HG03354 (cell line): ENCODE measurements at regions not wholly inside any gene's neighbourhood (a gene's known extent, or its start where the extent isn't known, plus 50 kb on each side); places are given as distances from the start of the nearest gene placed in this dataset.

Experiments
- ATAC-seq: cut with Tn5 transposase; IDR thresholded peaks from one replicate; pipeline ENCODE4 v1.9.1; 2021; ENCODE audit warnings: mild to moderate bottlenecking; ENCODE audit not compliant: unreplicated experiment, poor library complexity, severe bottlenecking

DNA sequence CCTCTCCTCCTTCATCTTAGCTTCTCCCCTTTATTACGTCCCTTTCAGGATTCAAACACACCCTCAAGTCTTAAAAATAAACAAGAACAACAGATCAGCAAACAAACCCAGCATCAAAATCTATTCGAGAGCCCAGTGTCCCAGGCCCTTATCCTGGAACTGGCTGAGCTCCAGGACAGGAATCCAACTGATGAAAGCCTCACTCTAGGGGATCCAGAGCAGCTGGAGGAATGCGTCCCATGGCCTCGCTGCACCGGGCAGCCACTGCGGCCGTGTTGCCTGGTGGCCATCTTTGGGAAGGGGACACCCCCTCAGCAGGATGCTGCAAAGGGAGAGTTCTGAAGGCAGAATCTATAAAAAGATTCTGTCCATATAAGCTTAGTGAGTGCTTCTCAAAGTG lies 156.5 kb upstream of the BMPER start:
- no peak for ATAC-seq

- peak; percentile 80 for ATAC-seq
Observed at GRCh38 chr7:33750177-33750576, 155.2 kb upstream of the BMPER start.

- no peak for ATAC-seq
Observed at GRCh38 chr7:33751443-33751842, 153.9 kb upstream of the BMPER start.

DNA sequence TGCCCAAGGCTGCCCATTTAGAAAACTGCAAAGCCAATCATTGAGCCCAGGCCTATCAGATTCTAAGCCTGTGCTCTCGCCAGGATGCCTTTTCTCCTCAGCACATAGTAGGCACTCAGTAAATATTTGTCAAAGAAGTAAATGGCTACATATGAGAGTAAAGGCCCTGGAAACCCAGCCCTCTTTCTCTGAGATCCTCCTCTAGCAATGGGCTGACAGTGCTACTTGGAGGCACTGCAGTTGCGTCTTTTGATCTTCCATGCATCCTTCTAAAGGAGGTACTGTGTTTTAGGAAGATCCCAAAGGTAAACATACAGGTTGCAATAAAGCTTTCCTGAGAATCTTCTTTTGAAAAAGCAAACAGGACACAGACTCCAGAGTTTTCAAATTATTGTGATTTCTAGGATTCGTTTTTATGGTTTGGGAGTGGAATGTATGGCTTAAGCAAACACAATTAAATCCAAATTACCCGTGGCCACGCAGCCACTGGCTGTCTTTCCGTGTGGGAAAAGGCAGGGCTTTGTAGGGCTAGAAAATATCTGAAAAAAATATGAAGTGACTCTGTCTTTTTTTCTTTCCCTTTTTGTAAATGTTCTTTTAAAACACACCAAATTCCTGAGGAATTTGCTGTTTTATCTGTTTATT lies 151.3 kb upstream of the BMPER start:
- no peak for ATAC-seq

DNA sequence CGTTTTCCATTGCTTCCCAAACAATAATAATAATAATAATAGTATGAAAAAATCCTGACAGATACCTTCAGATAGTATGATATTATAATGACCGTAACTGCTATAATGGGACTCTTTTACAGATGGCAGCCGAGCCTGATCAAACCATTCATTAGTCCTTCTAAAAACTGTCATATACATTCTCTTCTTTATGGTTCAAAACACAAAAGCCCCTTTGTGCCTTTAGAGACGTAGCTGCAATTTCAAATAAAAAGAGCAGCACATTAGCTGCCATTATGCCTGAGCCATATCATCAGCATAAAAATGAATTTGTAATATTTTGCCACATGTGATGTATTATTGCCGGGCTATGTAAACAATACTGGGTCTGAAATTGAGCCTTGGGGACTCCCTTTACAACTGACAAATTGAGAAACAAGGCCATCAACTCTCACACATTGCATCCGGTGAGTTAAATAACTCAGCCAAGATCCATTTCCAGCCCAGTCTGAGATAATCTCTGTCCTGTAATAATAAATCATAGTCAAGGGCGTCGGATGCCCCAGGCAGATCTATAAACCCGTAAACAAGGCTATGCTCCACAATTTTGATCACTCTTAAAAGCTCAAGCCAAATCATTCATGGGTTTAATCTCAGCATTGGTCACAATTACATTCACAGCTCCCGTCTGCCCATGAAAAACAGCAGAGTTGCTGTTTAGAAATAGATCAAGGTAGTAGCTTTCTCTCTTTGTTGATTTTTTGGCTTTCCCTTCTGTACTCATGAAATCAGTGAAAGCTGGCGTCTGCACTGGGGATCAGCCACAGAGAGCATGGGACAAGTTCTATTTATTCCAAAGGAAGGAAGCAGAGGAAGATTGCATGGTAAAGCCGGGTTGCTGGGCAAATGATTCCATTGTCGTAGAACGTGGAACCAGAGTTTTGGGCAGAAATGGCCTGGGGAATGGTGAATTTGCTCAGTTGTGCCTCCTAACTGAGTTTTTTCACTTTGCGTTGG lies 150.1 kb upstream of the BMPER start:
- ATAC-seq: no peak

DNA sequence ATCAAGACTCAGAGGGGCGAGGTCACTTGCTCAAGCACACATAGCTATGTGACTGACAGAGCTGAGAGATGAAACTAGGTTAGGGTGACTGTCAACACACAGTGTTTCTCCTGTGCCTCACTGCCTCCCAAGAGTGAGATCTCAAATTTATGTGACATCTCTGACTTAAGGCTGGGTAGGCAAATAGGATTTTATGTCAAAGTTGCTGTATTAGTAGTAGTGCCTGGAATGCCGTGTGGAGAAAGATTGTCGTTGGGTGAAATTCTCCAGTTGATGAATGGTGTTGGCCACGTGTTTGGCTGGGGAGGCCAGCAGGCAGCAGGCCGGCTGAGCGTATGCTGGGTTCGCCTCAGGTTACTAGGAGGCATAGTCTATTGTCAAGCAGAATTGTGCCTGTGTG lies 148.3 kb upstream of the BMPER start:
- peak; percentile 16 for ATAC-seq

DNA sequence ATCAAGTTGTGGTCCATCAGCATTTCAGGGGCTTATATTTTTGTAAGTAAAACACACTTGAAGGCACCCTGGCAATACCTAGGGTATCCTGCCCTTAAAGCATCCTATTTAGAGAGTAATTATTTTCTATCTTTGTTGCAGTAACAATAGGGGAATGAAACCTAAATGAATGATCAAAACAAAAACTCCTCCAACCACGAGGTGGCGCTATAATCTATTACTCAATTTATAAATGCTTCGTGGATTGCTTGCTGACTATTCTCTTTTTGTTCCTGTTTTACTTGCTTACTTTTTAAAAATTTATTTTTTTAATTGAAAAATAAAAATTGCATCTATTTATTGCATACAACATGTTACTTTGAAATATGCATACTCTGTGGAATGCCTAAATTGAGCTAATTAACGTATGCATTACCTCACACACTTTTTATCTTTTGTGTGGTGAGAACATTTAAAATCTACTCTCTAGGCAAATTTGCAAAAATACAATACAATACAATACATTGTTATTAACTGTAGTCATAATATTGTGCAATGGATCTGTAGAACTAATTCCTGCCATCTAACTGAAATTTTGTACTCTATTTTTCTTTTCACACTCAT lies 147.7 kb upstream of the BMPER start:
- peak; percentile 63 for ATAC-seq

DNA sequence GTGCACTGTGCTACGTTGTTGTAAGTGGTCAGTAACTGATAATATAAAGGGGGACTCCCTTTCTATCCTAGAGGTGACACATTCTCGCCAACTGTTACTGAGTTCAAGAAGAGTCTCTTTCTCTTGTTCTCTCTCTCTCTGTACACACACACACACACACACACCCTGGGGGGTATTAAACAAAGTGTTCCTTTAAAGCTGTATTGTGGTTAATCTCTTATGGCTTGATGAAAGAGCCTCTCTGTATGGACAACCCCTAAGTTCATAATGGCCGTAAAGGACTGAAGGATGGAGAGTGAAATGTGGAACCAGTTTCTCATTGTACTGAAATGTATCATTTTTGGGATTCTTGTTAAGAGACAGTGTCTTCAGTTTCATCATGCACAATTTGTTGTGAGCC lies 145.2 kb upstream of the BMPER start:
- no peak for ATAC-seq

DNA sequence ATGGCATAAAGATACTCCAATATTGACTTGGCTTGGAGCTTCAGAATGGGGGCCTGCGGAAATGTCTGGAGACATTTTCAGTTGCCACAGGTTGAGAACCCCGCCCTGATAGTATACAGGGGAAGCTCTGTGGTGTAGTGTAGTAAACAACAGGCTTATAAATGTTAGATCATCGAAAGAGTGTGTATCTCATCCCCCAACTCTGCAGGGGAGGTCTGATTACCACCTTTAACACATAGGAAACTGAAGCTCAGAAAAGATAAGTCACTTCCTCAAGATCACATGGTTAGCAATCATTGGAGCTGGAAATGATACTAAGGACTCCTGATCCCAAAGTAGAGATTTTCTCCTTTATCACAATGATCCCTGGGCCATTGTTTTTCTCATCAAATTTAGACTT lies 144.5 kb upstream of the BMPER start:
- no peak for ATAC-seq

DNA sequence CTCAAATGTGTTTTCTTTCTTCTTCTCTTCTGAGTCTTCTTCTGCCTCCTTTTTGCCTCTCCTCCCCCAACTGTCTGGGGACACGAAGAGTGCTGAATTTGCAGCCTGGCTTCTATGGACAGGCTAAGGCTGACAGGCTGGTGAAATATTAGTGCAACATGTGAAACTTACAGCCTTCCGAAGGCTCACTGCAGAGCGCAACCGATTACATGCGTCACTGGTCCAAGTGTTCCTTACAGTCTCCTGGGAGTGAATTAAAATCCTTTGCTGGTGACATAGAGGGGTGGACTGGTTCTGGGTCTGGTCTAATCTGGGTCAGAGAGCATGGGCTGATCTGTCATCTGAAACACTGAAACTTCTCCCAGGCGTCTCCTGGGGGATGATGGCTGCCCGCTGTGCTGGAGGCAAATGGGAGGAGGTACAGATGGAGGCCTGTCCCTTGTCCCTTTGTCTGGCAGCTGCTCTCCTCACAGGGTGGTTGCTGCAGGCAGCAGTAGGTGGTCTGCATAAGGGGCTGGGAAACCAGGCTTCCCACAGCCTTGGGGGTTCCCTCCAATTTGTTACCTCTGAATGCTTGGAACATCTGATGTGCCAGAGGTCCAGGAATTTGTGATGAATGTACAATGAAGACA lies 143.8 kb upstream of the BMPER start:
- no peak for ATAC-seq

GRCh38 chr7:33762151-33762910 lies 143.0 kb upstream of the BMPER start:
- no peak for ATAC-seq

GRCh38 chr7:33762911-33763306 lies 142.4 kb upstream of the BMPER start:
- no peak for ATAC-seq

GRCh38 chr7:33764752-33765451 lies 140.4 kb upstream of the BMPER start:
- ATAC-seq: no peak

GRCh38 chr7:33766405-33766804 lies 138.9 kb upstream of the BMPER start:
- ATAC-seq: no peak

GRCh38 chr7:33769930-33770329 lies 135.4 kb upstream of the BMPER start:
- no peak for ATAC-seq

DNA sequence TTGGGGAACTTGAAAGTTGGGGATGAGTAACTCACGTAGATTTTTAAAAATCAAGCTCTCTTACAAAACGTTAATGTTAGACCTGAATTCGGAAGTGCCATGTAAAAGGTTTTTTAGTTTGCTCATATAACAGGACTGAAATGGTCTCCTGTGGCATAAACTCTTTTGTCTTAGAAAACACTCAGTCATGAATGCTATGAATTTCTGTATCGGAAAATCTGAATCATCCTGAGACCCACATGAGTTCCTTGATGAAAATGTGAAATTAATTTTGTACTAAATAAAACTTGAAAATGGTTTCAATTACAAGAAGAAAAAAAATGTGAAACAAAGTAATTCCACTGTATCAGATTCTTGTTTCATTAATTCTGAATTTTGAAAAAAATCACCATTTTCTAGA lies 134.8 kb upstream of the BMPER start:
- ATAC-seq: no peak

GRCh38 chr7:33771422-33771821 lies 133.9 kb upstream of the BMPER start:
- ATAC-seq: no peak

- no peak for ATAC-seq
Observed at GRCh38 chr7:33773053-33773452, 132.3 kb upstream of the BMPER start.
